Dermis blood vessel endothelial cell (primary cell): ENCODE measurements at regions not wholly inside any gene's neighbourhood (a gene's known extent, or its start where the extent isn't known, plus 50 kb on each side); places are given as distances from the start of the nearest gene placed in this dataset.
"Not testable (repeated sequence)": the region's sequence is repeated elsewhere in the genome, so short reads cannot be mapped to it uniquely, and the experiment has no call there.

ENCODE experiments used
- DNase-seq: peaks from one replicate; pipeline ENCODE4 v3.0.0; 2010

DNA sequence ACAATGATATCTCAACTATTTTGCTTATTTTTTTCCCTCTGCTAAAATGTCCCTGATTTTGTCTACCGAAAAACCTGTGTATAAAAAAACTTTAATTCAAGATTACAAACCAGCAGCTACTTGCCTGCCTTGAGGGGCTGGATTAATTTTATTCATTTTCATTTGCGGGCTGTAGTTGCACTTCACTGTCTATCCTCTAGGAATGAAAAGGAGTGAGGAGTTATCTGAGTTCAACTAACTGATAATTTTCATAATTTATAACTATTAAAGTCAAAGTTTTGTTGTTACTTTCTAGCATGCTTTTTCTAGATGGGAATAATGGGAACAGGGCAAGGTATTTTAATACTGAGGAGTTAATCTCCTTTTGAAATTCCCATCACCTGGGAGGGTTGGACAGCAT lies 50.3 kb upstream of the AGTPBP1 start:
- not testable (repeated sequence) for DNase-seq

GRCh38 chr9:85802978-85803695 lies 61.4 kb upstream of the AGTPBP1 start:
- not testable (repeated sequence) for DNase-seq

- not testable (repeated sequence) for DNase-seq
These were observed 63.0 kb upstream of the AGTPBP1 start for GRCh38 chr9:85804847-85805133.

DNA sequence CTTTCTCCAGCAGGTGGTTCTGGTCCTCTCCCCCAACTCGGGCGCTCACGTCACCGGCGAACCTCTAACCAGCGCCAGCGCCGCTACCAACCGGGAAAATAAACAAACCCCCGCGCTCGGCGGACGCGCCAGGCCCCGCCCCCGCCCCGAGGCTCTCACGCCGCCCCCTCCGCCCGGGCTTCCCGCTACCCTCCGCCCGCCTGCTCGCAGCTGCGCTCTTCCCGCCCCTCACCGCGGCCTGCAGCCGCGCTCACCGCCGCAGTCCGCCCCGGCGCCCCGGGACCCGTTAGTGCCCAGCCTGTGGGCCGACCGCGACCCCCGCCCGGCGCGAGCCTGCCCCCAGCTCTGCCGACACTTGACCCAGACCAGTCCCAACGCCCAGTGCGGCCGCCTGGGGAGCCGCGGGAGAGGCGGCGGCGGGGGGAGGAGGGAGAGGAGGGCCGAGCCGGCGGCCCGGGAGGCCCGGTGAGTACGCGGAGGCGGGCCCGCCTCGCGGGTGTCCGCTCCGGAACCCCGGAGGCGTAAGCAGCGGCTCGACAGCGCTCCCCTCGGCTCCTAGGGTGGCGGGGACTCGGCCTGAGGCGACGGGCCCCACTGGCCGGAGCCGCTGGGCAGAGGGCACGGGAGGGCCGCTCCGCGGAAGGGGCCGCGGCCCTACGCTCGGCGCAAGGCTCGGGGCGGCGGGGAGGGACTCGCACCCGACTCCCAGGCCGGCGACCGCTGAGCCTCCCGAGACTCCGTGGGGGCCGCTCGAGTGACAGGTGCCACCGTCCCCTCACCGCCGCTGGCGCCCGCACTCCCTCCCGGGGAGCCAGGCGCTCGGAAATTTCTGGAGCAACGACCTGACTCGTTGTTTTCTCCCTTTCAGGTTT lies 63.6 kb upstream of the AGTPBP1 start:
- peak; percentile 78 for DNase-seq

DNA sequence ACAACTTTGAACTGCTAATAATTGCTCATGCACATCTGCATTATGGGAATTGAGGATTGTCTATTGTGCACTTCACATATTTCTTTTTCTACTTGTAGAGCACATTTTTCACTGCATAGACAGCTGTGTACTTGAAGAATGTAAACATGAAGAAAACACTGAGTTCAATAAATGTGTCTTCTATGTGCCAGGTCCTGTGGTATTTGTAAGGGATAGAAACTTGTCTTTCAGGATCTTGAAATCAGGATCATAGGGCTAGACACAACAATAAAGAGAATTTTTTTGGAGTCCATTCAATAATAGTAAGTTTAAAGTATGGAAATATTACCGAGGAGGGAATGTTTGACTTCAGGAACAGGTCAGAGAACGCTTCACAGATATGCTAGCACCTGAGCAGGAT lies 66.6 kb upstream of the AGTPBP1 start:
- not testable (repeated sequence) for DNase-seq

GRCh38 chr9:85813388-85813787 lies 71.6 kb upstream of the AGTPBP1 start:
- DNase-seq = not testable (repeated sequence)

- DNase-seq = not testable (repeated sequence)
These were observed 73.0 kb upstream of the AGTPBP1 start for GRCh38 chr9:85814800-85815199.

GRCh38 chr9:85818971-85819370 lies 77.2 kb upstream of the AGTPBP1 start:
- peak; percentile 32 for DNase-seq

DNA sequence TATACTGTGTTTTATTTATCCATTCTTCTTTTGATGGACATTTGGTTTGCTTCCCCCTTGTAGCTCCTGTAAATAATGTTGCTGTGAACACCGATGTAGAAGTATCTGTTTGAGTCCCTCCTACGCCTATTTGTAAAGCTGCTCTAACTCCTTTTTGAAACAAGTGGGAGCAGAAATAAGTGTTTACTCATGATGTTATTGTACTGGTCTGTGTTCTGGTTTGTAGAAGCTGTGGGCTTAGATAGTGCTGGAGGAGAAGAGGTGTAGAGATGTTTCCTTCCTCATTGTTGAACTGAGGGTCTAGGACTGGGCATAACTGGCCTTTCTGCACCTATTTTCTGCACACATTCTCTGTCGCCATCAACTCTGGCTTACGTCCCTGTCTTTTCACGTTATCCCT lies 78.8 kb upstream of the AGTPBP1 start:
- not testable (repeated sequence) for DNase-seq

DNA sequence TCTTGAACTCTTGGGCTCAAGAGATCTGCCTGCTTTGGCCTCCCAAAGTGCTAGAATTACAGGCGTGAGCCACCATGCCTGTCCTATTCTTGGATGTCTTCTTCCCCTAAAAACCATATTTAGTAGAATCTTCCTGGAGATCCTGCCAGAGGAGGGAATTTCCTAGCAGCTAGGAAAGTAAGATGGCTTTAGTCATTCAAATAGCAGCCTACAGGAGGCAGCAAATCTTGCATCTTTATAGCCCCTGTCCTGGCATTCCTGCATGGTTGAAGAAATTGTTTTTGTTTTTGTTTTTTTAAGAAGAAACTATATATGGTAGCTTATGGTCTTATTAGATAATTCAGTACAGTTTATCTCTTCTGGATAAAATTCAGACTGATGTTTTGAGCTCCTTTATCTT lies 83.2 kb upstream of the AGTPBP1 start:
- DNase-seq = peak; percentile 7

DNA sequence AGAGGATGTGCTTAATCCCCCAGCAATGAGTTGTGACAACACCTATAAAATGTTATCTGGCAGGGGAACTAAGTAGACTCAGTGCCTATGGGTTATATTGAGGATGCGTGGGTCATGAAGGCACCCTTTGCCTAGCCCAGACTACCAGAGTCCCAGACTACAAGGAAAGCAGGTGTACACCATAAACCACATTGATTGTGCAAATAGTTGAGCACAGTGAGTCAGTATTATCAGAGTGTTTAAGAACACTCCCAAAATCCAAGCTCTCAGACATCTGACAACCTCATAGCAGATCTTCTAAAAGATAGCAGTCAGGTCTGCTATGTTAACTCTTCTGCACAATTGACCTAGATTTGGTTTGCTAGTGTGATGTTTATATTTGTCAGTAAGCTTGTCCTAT lies 92.8 kb upstream of the AGTPBP1 start:
- DNase-seq = not testable (repeated sequence)

DNA sequence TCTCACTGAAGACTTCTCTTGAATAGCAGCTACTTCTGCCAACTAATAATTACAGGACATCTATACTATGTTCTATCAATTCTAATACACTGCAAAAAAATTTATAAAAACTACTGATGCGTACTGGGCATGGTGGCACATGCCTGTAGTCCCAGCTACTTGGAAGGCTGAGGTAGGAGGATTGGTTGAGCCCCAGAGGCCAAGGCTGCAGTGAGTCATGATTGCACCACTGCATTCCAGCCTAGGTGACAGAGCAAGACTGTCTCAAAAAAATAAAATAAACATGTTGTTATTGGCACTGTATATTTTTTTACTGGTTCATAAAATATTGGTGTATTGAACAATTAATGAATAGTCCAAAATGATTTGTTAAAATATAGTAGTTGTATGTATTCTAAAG lies 97.0 kb upstream of the NAA35 start:
- not testable (repeated sequence) for DNase-seq

- DNase-seq = not testable (repeated sequence)
These were observed 93.2 kb upstream of the NAA35 start for GRCh38 chr9:85847782-85848181.

GRCh38 chr9:85858056-85858750 lies 82.7 kb upstream of the NAA35 start:
- no peak for DNase-seq

GRCh38 chr9:85859765-85860164 lies 81.2 kb upstream of the NAA35 start:
- no peak for DNase-seq

GRCh38 chr9:85861882-85862281 lies 79.1 kb upstream of the NAA35 start:
- not testable (repeated sequence) for DNase-seq

DNA sequence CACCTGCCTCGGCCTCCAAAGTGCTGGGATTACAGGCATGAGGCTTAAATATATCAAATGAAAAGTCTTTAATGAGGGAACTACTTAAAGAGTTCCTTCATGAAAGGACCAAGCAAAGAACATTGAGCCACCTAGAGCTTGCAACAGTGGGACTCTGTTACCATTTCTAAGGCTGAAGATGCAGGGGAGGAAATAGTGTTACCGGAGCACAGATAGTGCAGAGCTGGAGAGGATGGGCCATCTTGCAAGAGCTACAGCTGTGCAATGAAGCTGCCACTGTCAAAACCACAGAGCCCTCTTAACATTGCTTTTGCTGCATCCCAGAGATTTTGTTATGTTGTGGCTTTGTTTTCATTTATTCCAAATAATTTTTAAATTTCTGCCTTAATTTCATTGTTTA lies 77.1 kb upstream of the NAA35 start:
- DNase-seq = no peak

DNA sequence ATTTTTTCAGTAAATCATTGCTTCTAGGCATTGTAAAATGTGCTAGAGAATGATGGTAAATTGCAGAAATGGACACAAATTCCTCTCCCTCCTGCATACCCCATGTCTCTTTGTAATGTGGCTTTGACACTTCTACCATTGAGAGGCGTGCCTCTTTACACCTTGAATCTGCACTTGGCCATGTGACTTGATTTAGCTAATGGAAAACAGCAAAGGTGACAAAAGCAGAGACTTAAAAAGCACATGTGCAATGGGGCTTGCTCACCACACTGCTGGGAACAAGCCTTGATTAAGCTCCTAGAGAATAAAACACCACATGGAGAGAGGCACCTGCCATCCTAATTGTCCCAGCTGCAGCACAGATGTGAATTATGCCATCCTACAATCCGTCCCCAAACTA lies 69.9 kb upstream of the NAA35 start:
- no peak for DNase-seq

GRCh38 chr9:85871683-85872082 lies 69.3 kb upstream of the NAA35 start:
- DNase-seq = not testable (repeated sequence)

DNA sequence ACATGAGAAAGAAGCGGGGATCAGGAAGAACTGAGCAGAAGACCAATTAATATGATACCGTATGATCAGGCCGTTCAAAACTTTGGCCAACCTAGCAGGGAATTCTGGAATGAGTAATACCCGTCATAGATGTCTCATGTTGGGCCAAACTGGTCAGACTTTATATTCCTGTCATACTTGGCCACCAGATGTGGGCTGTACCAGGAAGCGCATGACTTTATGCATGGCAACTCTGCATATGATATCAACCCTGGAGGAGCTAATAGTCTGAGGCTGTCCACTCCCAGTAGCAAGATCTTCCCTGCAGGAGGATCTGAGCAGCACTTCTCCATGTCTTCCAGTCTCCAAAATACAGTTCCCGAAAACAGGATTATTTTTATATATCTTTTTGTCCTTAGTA lies 68.5 kb upstream of the NAA35 start:
- DNase-seq = no peak

DNA sequence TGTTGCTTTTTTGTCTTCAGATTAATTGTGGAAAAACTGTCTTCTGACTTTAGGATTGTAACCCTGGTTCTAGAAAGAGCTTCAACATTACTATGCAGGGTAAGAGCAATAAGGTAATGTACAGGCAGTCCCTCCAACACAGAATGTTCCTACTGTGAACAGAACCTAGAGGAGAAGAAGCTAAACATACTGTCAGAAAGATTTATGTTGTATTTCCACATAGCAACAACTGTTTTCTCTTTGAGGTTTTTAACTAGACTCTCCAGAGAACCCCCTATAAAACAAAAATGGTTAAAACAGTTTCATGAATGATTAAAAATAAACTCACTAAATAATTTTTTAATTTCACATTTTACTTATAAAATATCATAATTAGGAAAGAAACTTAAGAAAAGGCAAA lies 64.3 kb upstream of the NAA35 start:
- no peak for DNase-seq

GRCh38 chr9:85878872-85879597 lies 61.9 kb upstream of the NAA35 start:
- not testable (repeated sequence) for DNase-seq

GRCh38 chr9:85880507-85880906 lies 60.4 kb upstream of the NAA35 start:
- not testable (repeated sequence) for DNase-seq
